HEK293 (cell line): ENCODE measurements at regions not wholly inside any gene's neighbourhood (a gene's known extent, or its start where the extent isn't known, plus 50 kb on each side); places are given as distances from the start of the nearest gene placed in this dataset.
"Not testable (repeated sequence)": the region's sequence is repeated elsewhere in the genome, so short reads cannot be mapped to it uniquely, and the experiment has no call there.

Experiments
- BCL6B ChIP-seq: fragments of 450-650 bp; formaldehyde crosslinking; IDR thresholded peaks from 2 replicates; pipeline ENCODE4 v1.5.1; 2017; ENCODE audit warnings: missing biosample characterization, missing genetic modification characterization
- CTCF ChIP-seq: fragments of 450-650 bp; formaldehyde crosslinking; IDR thresholded peaks from 2 replicates; pipeline ENCODE4 v1.5.1; 2016; ENCODE audit warnings: missing biosample characterization, missing genetic modification characterization
- FEZF1 ChIP-seq: fragments of 450-650 bp; formaldehyde crosslinking; IDR thresholded peaks from 2 replicates; pipeline ENCODE4 v1.5.1; 2016; ENCODE audit warnings: missing biosample characterization, missing genetic modification characterization
- MEIS1 ChIP-seq: sonication (generic); formaldehyde crosslinking; IDR thresholded peaks from 2 replicates; pipeline ENCODE4 v1.8.1; 2022; ENCODE audit warnings: missing genetic modification reagents, mild to moderate bottlenecking, borderline replicate concordance
- MYNN ChIP-seq: fragments of 450-650 bp; formaldehyde crosslinking; IDR thresholded peaks from 2 replicates; pipeline ENCODE4 v1.5.1; 2016; ENCODE audit warnings: missing biosample characterization, missing genetic modification characterization, borderline replicate concordance
- SP7 ChIP-seq: fragments of 450-650 bp; formaldehyde crosslinking; IDR thresholded peaks from 2 replicates; pipeline ENCODE4 v1.5.1; 2016; ENCODE audit warnings: missing biosample characterization, missing genetic modification characterization
- ZBTB7A ChIP-seq: fragments of 450-650 bp; formaldehyde crosslinking; IDR thresholded peaks from 2 replicates; pipeline ENCODE4 v1.5.1; 2016; ENCODE audit warnings: low read depth, missing biosample characterization, missing genetic modification characterization
- ZFP3 ChIP-seq: fragments of 450-650 bp; formaldehyde crosslinking; IDR thresholded peaks from 2 replicates; pipeline ENCODE4 v1.5.1; 2016; ENCODE audit warnings: low read depth, missing biosample characterization, missing genetic modification characterization
- ZNF114 ChIP-seq: fragments of 450-650 bp; formaldehyde crosslinking; IDR thresholded peaks from 2 replicates; pipeline ENCODE4 v1.5.0; 2017; ENCODE audit warnings: missing biosample characterization, missing genetic modification characterization
- ZNF19 ChIP-seq: fragments of 450-650 bp; formaldehyde crosslinking; IDR thresholded peaks from 2 replicates; pipeline ENCODE4; 2016; ENCODE audit warnings: missing biosample characterization, missing genetic modification characterization, low read depth
- ZNF324 ChIP-seq: fragments of 450-650 bp; formaldehyde crosslinking; IDR thresholded peaks from 2 replicates; pipeline ENCODE4 v1.5.1; 2016; ENCODE audit warnings: missing biosample characterization, missing genetic modification characterization
- ZNF571 ChIP-seq: fragments of 450-650 bp; formaldehyde crosslinking; IDR thresholded peaks from 2 replicates; pipeline ENCODE4 v1.5.0; 2017; ENCODE audit warnings: missing biosample characterization, missing genetic modification characterization
- ZNF701 ChIP-seq: fragments of 450-650 bp; formaldehyde crosslinking; IDR thresholded peaks from 2 replicates; pipeline ENCODE4 v1.5.1; 2016; ENCODE audit warnings: missing biosample characterization, missing genetic modification characterization

- not testable (repeated sequence) for TF ChIP-seq MYNN (tag by site-specific recombination); FEZF1 (tag by site-specific recombination); CTCF (tag by site-specific recombination); ZNF701 (tag by site-specific recombination); ZNF571 (tag by site-specific recombination); ZFP3 (tag by site-specific recombination); MEIS1; ZNF324 (tag by site-specific recombination); BCL6B (tag by site-specific recombination); ZBTB7A (tag by site-specific recombination); ZNF19 (tag by site-specific recombination); ZNF114 (tag by site-specific recombination); SP7 (tag by site-specific recombination)
Measured at GRCh38 chr9:63813391-63814021, 1471.5 kb downstream of the FOXD4L5 start.
